T-helper 1 cell treated with Interleukin-12 subunit alpha and Interleukin-12 subunit beta and Interleukin-4 antibody, amounts not matched to agents 30 ng/mL and 1 ng/mL, for 36 hours (primary cell): ENCODE measurements at regions not wholly inside any gene's neighbourhood (a gene's known extent, or its start where the extent isn't known, plus 50 kb on each side); places are given as distances from the start of the nearest gene placed in this dataset.

Source experiments
- intact Hi-C: fragments of 100-400 bp; cut with micrococcal nuclease; formaldehyde crosslinking; loops from one replicate; pipeline ENCODE4 v1.15.1; 2024

DNA sequence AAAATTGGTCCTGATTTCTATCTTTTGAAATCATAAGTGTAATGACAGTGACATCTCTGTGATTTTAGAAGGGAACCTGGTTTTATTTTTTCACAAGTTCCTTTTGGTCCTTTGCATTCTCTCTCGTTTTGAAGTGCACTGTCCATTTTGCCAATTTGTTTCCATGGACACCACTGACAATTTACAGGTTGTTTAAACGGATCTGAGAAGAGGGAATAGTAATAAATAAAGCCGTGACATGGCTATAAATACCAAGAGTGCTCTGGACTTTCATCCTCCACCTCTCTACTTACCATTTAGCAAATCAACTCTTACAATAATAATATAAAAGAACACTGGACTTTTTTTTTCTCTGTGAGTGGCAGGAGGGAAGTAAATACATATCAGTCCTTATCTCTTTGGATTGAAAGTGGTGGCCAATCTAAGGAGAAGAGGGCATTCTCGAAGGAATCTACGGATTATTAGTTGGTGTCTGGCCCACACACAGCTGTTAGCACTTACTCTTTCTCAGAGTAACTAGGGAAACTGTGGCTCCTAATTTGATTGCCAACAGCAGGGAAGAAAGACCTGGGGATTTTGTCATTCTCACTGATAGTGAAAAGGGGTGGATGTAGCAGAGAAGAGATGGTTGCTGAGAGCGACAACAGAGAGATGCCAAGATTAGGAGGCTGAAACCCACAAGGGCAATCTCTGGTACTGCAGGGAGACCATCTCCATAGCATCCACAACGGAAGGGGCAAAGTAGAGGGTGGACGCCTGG lies 108.7 kb upstream of the FSHR start:
- intact Hi-C loops, result no loop called here

DNA sequence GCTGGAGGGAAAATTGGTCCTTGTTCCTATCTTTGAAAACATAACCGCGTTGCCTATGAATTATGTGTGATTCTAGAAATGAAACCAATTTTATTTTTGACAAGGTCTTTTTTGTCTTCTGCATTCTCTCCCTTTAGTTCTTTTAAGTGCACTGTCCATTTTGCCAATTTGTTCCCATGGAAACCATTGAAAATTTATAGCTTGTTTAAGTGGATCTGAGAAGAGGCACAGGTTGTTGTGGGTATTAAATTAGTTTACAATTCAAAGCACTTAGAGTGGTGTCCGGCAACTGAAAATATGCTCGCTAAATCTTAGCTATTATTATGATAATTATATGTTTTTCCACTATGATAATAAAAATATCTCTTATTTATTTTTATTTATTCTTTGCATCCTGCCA lies 107.5 kb upstream of the FSHR start:
- intact Hi-C loops, result no loop called here

DNA sequence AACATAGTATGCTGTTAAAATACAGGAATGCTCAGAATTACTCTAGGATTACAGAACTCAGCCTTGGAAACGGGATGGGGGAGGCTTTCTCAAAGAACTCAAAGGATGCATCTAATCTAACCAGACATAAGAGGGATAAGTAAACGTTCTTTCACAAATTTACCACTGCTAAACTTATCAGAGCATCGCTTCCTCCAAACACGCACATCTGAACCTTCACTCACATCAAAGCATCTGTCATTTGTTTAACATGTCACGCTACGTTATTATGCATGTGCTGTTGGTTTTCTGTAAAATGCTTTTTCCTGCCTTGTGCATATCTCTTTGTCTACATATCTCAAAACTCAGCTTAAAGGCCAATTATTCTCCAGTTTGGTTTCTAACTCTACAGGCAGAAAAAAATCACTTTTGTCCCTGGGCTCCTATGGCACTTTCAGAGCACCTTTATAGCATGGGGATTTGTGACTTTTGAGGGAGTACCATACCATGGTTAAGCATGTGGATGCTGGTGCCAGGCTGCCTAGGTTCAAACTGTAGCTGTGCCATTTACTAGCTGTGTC lies 106.7 kb upstream of the FSHR start:
- intact Hi-C loops, result no loop called here

DNA sequence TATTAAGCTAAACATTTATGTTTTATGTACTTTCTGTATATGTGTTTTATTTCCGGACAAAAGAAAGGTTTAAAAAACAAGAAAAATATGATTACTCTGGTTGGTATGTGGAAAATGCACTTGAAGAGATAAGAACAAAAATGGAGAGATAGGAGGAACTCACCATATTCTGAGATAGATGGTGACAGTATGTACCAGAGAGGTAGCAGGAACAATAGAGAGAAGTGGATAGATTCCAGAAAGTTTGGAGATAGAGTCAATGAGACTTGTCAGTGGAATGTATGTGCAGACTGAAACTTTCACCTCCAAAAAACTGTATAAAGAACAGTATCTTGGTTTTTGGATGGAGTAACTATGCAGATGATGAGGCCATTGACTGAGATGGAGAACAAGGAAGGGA lies 105.6 kb upstream of the FSHR start:
- intact Hi-C loops, result no loop called here

DNA sequence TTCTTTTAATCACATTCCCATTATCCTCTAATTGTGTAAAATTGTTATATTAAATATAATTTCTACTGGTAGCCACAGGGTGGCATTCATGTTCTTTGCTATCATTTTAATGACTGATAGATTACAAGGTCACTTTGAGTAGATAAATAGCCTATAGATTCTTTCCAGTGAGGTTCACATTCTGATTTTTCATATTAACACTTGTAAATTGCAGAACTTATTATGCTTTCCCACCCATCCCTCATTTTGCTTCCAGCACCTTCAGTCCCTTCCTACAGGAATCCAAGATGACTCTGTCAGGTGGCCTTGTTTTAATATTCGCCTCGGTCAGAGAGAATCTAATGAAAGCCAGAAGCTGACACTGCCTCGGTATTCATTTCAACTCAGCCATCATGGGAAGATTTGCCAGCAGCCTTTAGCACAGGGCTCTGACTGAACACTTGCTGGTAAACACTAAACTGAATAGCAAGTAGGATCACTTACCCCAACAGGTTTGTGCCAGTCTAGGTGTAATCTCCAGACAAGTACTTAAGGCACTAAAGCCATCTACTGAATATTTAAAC lies 101.2 kb upstream of the FSHR start:
- intact Hi-C loops, result no loop called here

DNA sequence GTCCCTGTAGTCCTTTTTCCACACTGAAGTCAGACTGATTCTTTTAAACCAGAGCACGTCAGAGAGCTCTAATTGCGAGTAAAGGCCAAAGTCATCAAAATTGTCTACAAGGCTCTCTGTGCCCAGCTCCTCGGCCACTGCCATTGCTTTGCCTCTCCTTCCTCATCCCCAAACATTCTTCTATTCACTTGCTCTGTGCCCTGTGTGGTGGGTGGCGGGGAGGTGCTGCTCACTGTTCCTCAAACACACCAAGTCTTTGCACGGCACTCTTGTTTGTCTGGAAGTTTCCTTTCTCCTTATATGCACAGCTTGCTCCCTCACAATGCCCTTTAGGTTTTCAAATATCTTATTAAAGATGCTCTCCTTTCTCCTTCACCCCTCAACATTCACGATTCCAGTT lies 100.1 kb upstream of the FSHR start:
- intact Hi-C loops, result no loop called here

DNA sequence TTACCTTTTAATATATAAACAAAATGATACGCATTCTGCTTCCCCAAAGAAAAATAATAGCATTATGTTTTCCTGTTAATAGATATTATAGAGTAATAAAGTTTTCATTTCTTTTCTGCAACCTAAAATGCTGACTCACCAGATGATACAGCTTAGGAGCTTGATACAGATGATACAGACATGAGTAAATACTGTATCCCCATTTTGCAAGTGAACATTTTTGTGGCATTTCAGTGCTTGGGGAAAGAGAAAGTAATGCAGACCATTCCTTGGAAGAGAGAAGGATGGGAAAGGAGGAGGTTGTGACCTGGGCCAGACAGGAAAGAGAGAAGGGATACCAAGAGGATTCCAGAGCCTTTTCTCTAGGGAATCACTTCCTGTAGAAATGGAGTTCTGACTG lies 97.5 kb upstream of the FSHR start:
- intact Hi-C loops, result no loop called here

DNA sequence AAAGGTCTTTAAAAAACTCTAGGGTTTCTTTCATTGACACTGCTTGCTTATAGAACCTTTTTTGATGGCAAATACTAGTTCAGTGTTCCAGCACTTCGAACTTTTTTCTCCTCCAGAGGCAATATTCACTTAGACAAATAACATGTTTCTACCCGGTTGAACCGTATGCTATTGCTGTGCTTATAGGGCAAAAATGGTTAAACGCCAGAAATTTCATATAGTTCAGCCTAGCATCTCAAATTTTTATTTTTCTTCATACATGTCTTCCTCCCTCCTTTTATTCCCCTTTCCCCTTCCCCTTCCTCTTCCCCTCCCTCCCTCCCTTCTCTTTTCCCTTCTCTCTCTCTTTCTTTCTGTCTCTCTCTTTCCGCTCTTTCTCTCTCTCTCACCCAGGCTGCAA lies 96.9 kb upstream of the FSHR start:
- intact Hi-C loops, result no loop called here

DNA sequence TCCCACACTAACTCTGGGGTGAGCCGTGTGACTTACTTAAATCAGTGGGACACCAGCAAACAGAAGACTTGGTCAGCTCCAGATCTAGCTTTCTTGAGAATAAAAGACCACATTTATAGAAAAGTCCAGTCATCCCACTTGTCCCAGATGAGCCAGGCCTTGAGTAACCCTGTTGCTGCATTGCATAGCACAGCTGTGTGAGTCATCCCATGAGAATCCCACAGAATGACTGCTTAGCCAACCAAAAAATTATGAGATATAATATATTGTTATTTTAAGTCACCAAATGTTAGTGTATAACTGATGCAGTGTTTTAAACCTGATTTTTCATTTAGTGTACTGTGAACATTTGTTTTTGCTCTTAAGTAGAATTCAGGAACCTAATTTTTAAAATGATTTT lies 94.2 kb upstream of the FSHR start:
- intact Hi-C loops, result no loop called here

DNA sequence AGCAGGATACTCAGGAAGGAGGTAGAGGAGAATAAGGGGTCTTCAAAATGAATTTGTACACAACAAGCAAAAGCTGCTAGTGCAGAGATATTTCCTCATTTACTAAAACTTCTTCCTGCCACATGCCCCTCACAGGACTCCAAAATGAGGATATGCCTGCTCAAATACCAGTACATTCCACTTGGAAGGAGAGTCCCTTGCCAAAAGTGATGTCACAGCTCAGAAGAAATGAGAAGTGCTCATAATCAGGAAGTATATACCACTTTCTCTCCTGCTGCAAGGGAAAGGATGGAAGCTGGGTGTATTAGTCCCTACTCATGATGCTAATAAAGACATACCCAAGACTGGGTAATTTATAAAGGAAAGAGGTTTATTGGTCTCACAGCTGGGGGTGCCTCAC lies 87.7 kb upstream of the FSHR start:
- intact Hi-C loops, result no loop called here

DNA sequence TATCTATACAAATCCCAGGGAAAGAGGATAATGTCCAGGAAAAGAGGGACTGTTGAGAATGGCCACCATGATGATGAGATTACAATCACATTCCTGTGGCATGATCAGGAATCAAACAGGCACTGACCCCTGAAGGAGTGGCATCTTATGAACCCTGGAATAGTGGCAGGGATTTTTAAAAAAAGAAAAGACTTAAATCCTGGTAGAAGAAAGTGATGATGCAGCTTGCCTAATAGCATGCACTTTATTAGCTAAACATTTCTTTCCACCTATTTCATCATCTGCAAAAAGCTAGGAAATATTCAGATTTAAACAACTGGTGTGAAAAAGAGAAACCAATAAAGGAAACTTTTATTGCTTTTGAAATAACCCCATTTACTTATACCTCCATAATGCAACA lies 87.2 kb upstream of the FSHR start:
- intact Hi-C loops, result no loop called here

DNA sequence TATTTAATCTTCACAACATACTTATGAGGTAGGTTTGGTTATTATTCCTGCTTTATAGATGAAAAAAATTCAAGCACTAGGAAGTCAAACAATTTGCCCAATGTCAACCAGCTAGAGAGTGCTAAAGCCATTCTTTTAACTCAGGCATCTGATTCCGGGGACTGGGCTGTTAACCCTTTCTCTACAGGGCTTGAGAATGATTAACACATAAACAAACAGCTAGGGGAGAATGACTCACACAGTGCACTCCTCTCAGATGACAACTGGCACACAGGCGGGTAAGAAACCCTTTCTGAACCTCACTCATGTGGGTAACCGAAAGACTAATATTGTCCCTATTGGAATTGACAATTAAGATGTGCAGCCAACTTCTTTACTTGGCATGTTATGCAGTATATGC lies 86.3 kb upstream of the FSHR start:
- intact Hi-C loops, result no loop called here

DNA sequence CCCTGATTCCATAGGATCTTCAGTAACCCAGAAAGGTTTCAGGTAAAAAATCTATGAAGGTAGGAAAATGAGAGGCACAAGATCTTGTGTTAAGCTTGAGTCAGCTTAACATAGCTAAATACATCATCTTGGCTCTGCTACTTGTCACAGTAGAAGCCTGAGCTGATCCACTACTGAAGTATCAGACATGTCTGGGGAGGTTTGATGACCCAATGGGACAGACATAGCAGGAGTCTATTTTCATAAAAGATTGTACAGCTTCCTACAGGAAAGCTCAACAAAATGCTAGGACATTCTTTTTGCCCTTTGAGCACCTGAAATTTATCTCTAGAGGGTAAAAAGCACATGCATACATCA lies 84.3 kb upstream of the FSHR start:
- intact Hi-C loops, result no loop called here

DNA sequence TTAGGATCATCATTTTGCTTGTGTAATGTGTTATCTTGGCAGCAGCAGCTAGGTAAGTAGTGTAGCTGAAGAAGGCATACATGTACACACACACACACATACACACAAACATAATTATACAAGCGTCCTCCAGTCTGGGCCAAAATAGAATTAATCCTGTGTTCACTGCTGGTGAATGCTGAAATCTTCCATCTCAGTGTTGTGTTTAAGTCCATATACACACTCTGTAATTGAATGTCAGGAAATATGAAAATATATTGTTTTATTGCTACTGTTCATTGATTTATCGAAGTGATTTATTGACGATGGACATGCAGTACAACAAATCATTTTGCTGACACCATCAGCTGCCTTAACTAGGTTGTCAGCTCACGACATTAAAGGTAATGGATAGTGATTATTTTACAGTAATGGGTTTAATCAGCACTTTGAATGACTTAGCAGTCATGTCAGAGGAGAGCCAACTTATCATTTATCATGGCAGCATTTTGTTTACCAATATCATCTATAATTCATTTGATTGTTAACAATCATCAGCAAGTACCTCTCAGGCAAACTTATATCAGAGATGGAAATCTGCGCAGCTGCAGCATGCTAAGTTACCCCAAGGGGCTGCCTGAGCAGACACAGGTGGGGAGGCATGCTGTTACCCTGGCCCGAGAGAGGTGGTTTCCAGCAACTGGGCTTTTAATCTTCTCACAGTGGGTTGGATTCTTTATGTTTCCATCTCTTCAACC lies 83.7 kb upstream of the FSHR start:
- intact Hi-C loops, result no loop called here

DNA sequence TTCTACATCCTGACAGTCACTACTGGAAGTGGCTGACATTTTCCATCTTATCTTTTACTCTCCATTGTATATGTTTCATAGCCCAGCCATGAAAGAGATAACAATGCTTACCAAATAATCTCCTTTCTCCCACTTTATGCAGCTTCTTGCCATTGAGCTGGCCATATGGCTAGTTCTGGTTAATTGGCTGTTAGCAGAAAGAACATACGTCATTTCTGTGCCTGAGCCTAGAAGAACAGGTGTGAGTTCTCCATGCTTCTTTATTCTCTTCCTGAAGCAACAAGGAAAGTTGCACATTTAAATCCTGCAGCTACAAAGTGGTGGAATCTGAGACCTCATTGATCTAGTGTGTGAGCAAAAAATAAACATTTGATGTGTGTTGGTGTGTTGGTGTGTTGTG lies 82.0 kb upstream of the FSHR start:
- intact Hi-C loops, result no loop called here

DNA sequence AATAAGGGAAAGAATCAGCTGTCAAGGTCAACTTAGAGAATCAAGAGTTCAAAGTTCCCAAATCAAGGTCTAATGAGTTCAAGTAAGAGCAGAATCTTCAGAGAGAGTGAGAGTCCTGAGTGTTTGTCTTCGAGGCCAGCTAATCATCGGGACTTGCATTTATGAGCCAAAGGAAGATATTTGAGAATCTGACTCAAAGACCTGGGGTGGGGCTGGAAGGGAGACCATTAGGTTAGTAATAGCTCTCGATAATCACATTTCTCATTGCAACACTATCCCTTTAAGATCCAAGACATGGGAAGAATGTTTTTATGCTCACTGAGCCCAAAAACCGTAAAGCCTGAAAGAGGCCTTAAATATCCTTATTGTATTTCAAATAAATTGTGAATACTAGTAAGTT lies 72.0 kb upstream of the FSHR start:
- intact Hi-C loops, result no loop called here

DNA sequence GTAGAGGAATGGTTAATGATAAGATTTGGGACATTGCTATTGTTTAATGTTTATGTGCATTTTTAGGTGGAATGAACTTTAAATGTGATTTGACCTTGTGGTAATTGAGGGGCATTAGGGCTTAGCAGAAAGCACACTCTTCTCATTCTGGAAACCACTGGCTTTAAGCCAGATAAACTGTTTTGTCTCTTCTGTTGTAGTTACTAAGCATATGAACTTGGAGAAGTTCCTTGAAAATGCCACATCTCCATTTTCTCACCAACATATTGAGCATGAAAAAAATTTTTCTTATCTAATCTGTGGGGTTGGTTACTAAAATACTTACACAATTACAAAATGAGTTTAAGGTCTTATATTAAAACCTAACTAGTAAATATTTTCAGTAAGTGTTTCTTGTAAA lies 70.8 kb upstream of the FSHR start:
- intact Hi-C loops, result no loop called here

DNA sequence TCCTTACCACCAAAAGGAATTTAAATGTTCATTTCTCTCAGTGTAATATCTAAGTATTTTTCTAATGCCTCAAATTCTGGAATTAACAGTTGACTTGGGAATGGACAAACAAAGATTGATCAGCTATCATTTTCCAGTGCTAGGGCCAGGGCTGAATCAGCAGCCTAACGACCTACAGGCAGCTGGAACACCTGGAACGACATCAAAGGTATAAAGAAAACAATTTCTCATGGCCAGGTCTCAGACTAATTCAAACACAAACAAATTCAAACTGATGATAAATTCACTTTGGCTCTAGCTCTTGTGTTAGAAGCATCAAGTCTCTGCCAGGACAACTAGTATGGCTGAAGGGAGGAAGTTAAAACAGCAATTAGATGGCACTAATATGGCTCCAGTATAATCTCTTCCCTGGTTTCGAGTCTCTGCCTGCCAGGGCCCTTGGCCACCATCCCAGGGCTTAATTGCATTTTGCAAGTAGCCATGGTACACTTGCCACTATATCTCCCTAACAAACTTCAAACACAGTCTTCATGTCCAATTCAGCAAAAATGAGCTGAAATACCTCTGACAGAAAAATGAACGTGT lies 70.2 kb upstream of the FSHR start:
- intact Hi-C loops, result no loop called here

DNA sequence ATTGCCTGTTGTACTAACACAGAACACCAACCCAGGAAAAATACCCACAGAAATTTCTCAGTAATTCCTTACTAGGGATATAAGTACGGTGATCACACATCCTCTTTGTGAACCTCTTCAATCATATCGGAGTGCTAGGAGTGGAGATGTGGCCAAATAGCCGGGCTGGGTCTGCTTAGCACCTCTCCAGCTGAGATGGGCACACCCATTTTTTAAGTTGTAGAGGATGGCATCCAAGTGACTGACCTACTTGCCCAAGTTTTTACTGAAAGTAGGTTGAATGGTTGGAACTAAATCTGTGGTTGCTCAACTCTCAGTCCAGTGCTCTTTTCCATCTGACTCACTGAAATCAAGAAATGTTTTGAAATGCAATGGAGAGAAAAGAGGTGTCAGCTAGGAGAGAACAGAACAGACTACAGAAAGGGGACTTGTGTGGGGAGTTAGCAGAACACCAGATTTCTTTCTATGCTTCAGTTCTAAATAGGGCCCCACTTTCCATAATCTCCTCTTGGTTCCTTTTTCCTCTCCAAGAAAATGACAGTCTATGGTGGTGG lies 68.7 kb upstream of the FSHR start:
- intact Hi-C loops, result no loop called here

DNA sequence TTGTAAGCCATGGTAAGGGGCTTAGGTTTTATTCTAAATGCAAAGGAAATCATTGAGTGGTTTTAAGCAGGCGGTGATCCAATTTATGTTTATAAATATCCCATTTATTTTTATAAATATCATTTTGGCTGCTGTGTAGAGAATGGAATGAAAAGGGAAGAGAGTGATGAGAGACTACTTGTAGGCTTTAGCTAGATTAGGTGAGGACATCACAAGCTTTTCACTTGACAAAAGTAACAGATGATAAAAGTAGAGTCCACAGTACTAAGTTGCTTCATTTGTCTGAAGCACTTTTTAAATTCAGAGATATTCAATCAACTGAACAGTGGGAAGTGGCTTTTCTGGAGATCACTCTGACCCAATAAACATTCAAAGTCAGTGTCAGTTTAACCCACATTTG lies 65.4 kb upstream of the FSHR start:
- intact Hi-C loops, result no loop called here

DNA sequence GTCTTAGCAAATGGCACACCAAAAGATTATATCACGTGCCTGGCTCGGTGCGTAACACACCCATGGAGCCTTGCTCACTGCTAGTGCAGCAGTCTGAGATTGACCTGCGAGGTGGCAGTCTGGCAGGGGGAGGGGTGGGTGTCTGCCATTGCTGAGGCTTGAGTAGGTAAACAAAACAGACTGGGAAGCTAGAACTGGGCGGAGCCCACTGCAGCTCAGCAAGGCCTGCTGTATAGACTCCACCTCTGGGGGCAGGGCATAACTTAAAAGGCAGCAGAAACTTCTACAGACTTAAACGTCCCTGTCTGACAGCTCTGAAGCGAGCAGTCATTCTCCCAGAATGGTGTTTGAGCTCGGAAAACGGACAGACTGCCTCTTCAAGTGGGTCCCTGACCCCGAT lies 55.9 kb upstream of the FSHR start:
- intact Hi-C loops, result no loop called here

DNA sequence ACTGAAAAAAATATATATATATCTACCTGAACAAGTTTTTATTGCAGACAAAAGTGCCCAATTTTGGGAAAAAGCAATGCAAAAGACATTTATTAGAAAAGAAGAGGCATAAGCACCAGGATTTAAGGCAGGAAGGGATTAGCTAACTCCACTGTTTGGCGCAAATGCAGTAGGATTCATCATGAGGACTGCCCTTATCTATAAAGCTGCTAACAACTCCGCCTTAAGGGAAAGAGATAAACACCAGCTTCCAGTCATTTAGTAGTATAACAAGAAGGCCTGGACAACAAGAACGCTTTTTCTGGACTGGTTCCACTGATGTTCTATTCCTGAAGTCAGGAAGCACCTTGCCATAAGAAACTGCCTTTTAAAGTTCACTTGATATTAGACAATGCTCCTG lies 52.9 kb upstream of the FSHR start:
- intact Hi-C loops, result no loop called here
